GM12891 (cell line): ENCODE measurements at regions not wholly inside any gene's neighbourhood (a gene's known extent, or its start where the extent isn't known, plus 50 kb on each side); places are given as distances from the start of the nearest gene placed in this dataset.

Source experiments
- POLR2A ChIP-seq: IDR thresholded peaks from 2 replicates; pipeline ENCODE4 v1.6.1; 2011; ENCODE audit warnings: low read depth, low read length, control low read depth
- POLR2AphosphoS5 ChIP-seq: IDR thresholded peaks from 2 replicates; pipeline ENCODE4 v1.6.1; 2011; ENCODE audit warnings: low read depth, low read length, control low read depth

GRCh38 chr6:167238146-167238693 is 52.9 kb upstream of the UNC93A start:
- TF ChIP-seq POLR2A (no peak), POLR2AphosphoS5 (no peak)
